PC-9 (cell line): ENCODE measurements at regions not wholly inside any gene's neighbourhood (a gene's known extent, or its start where the extent isn't known, plus 50 kb on each side); places are given as distances from the start of the nearest gene placed in this dataset.

Experiments
- EZH2 ChIP-seq: fragments of 200-600 bp; sonication (generic); IDR thresholded peaks from 2 replicates; pipeline ENCODE4 v1.8.0; 2017; ENCODE audit warnings: antibody characterized with exemption, low read depth
- TF ChIP-seq, protein P1 (sequence below): fragments of 200-600 bp; sonication (generic); conservative IDR thresholded peaks from 2 replicates; pipeline ENCODE4 v1.6.1; 2017; ENCODE audit warnings: mixed run types, antibody characterized with exemption, mild to moderate bottlenecking, moderate library complexity

- TF ChIP-seq, protein P1, sequence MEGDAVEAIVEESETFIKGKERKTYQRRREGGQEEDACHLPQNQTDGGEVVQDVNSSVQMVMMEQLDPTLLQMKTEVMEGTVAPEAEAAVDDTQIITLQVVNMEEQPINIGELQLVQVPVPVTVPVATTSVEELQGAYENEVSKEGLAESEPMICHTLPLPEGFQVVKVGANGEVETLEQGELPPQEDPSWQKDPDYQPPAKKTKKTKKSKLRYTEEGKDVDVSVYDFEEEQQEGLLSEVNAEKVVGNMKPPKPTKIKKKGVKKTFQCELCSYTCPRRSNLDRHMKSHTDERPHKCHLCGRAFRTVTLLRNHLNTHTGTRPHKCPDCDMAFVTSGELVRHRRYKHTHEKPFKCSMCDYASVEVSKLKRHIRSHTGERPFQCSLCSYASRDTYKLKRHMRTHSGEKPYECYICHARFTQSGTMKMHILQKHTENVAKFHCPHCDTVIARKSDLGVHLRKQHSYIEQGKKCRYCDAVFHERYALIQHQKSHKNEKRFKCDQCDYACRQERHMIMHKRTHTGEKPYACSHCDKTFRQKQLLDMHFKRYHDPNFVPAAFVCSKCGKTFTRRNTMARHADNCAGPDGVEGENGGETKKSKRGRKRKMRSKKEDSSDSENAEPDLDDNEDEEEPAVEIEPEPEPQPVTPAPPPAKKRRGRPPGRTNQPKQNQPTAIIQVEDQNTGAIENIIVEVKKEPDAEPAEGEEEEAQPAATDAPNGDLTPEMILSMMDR = peak; percentile 60
- TF ChIP-seq EZH2 = no peak
These were observed 142.5 kb upstream of the FERMT1 start for GRCh38 chr20:6265204-6265904.
